ENCODE measurements at regions not wholly inside any gene's neighbourhood (a gene's known extent, or its start where the extent isn't known, plus 50 kb on each side); places are given as distances from the start of the nearest gene placed in this dataset.

GRCh38 chr11:111001986-111002611, 243.4 kb upstream of the POU2AF2 start:
- Histone ChIP-seq H4K20me1 (ENCODE audit: control insufficient read depth, insufficient read depth, insufficient read length) (no peaks in the 10 kb centered on the region), H3K4ac (ENCODE audit: low read depth, low read length) (no peak overlapping the region), H3K14ac (ENCODE audit: insufficient read depth, low read length) (no peak overlapping the region), H3K27ac (ENCODE audit: insufficient read length, low read depth, low read length) (no peak overlapping the region), H2BK5ac (ENCODE audit: insufficient read length, low read length) (no peak overlapping the region), H4K91ac (ENCODE audit: insufficient read length, low read depth, low read length) (no peak overlapping the region), H3K4me1 (ENCODE audit: insufficient read depth, low read length) (peaks cover 14% of the 10 kb centered on the region; the same call in 1 of the 2 replicates), H3K23me2 (ENCODE audit: insufficient read length, low read depth, low read length, poor library complexity, severe bottlenecking) (no peaks in the 10 kb centered on the region), H3K9ac (ENCODE audit: extremely low read depth, insufficient read length, low read length) (no peak overlapping the region), H3K79me2 (ENCODE audit: insufficient read depth, low read length) (no peaks in the 10 kb centered on the region), H4K8ac (replicated peaks; ENCODE audit: insufficient read length, low read depth, low read length) (no peak overlapping the region), H2AK5ac (ENCODE audit: insufficient read length, low read length) (no peak overlapping the region), H3K79me1 (ENCODE audit: insufficient read depth, low read depth, low read length, poor library complexity, severe bottlenecking) (no peaks in the 10 kb centered on the region), H3T11ph (ENCODE audit: low read length) (no peak overlapping the region), H3K18ac (ENCODE audit: insufficient read length, low read depth, low read length) (no peak overlapping the region), H2BK20ac (ENCODE audit: low read depth, low read length, poor library complexity, severe bottlenecking) (no peak overlapping the region), H2BK120ac (ENCODE audit: low read depth, low read length, poor library complexity, severe bottlenecking) (no peak overlapping the region), H3K4me2 (ENCODE audit: insufficient read depth, insufficient read length, low read length) (no peak overlapping the region), H2BK12ac (ENCODE audit: insufficient read length, low read depth, low read length) (no peak overlapping the region), H3K23ac (ENCODE audit: insufficient read length, low read depth, low read length) (no peak overlapping the region), H3K27me3 (ENCODE audit: insufficient read depth, low read length) (no peaks in the 10 kb centered on the region), H3K56ac (ENCODE audit: insufficient read length, low read depth, low read length) (no peak overlapping the region), H4K5ac (ENCODE audit: insufficient read length, low read depth, low read length) (no peak overlapping the region), H2AFZ (ENCODE audit: low read length) (no peak overlapping the region), H2BK15ac (ENCODE audit: low read depth, low read length) (no peak overlapping the region), H3K9me3 (ENCODE audit: control insufficient read depth, low read depth, low read length) (no peaks in the 10 kb centered on the region)
- H3K36me3 Mint-ChIP-seq (ENCODE audit: insufficient read depth in 1 of 3, low read depth in 3 of 3): no peaks in the 10 kb centered on the region
- no peak overlapping the region for H3K27ac Mint-ChIP-seq
- whole genome bisulfite sequencing (ENCODE audit: extremely low coverage, insufficient read length, low lambda C conversion rate): no CpG with 5 or more reads among the region's 3 CpGs
- H3K9me3 Mint-ChIP-seq: no peaks in the 10 kb centered on the region
- H3K4me3 Mint-ChIP-seq: no peak overlapping the region
- TF ChIP-seq CTCF (conservative IDR thresholded peaks at IDR 0.05): no peak
- no peaks in the 10 kb centered on the region for H3K27me3 Mint-ChIP-seq (ENCODE audit: low read depth)
- peaks cover 0 to 2% of the 10 kb centered on the region in 2 experiments; a peak in 1 of 4 replicates for H3K4me1 Mint-ChIP-seq
- no peak for DNase-seq
